Ovary (tissue), 7 donors: ENCODE measurements at regions not wholly inside any gene's neighbourhood (a gene's known extent, or its start where the extent isn't known, plus 50 kb on each side); places are given as distances from the start of the nearest gene placed in this dataset.
"Not testable (repeated sequence)": the region's sequence is repeated elsewhere in the genome, so short reads cannot be mapped to it uniquely, and the experiment has no call there.

Source experiments
- DNase-seq, 5 donors: peaks; one replicate each; pipeline ENCODE4 v3.0.0-alpha.2; 2019 to 2020
- H3K27ac ChIP-seq, 2 donors: fragments of 200-600 bp; one replicate each; pipeline versions ENCODE4 v1.5.1 to v1.8.0; 2019 to 2022
- H3K27me3 ChIP-seq: fragments of 200-600 bp; one replicate; pipeline ENCODE4 v1.8.0; 2022
- H3K36me3 ChIP-seq: fragments of 200-600 bp; sonication (generic); one replicate; pipeline ENCODE4 v1.5.1; 2019
- H3K4me1 ChIP-seq: one replicate; pipeline ENCODE4 v1.8.1; 2013; ENCODE audit warnings: mild to moderate bottlenecking, moderate library complexity; ENCODE audit not compliant: insufficient read depth
- H3K4me3 ChIP-seq: fragments of 200-600 bp; sonication (generic); one replicate; pipeline ENCODE4 v1.5.1; 2017
- H3K9me3 ChIP-seq, 2 donors: fragments of 200-600 bp in 1 of 2; sonication (generic) in 1 of 2; one replicate each; pipeline versions ENCODE4 v1.5.1 to v1.8.1; 2013 to 2019; ENCODE audit warnings: mild to moderate bottlenecking in 1 of 2, moderate library complexity in 1 of 2
- EP300 ChIP-seq: sonication (generic); formaldehyde crosslinking; IDR thresholded peaks from one replicate; pipeline ENCODE4 v1.6.1; 2017; ENCODE audit warnings: antibody characterized with exemption
- POLR2A ChIP-seq: fragments of 450-650 bp; IDR thresholded peaks from one replicate; pipeline ENCODE4 v1.6.1; 2017; ENCODE audit warnings: antibody characterized with exemption, mild to moderate bottlenecking, moderate library complexity
- WGBS, 3 donors: extraction: QIAGEN DNeasy Blood & Tissue Kit in 1 of 3; methylation state at CpG; one replicate each; pipeline versions ENCODE4 v1.1.5 to v1.1.7; 2013 to 2017; 5-methylcytosine and 5-hydroxymethylcytosine counted together
- intact Hi-C, 4 donors: fragments of 100-400 bp; cut with DNase I; formaldehyde crosslinking; loops; one replicate each; pipeline versions ENCODE4 v1.11.0 to v1.15.1; 2022 to 2023
- TF ChIP-seq, protein P1 (sequence below), 3 donors: fragments of 450-650 bp in 2 of 3; fragments of 200-600 bp in 1 of 3; IDR thresholded peaks; one replicate each; pipeline versions ENCODE4 v1.5.1 to v1.8.0; 2016 to 2022; ENCODE audit warnings: antibody characterized with exemption in 3 of 3, mild to moderate bottlenecking in 1 of 3
- donor health status: DM: no; HTN: no; CAD: no; lungs with moderate emphysema.
- donor health status: DM: no; HTN: no; CAD: no.
- donor health status: Bipolar disorder and iron deficiency.
- donor health status: DM: no; HTN: no; CAD: no.
- donor health status: DM: yes; HTN: yes; CAD: no.

DNA sequence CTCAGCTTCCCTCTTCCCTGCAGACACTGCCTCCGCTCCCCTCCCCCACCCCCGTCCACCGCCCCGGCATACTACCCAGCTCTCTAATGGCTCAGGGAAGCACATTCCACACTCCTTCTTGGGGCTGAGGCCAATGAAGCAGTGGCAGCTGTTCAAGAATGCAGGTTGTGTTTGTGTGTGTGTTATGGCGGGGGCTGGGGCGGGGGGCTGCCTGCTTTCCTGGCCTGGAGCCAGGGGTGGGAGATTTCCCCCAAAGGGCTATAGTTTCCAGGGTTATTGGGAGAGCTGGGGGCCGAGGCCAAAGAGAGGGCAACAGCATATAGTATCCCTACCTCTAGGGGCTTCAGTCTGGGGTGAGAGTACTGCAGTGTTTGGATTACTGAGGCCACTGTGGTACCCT is 149.4 kb downstream of the EFNB1 start:
- DNase-seq: peak in 4 of 5 donors; percentile 44 to 68 (median 46)
- TF ChIP-seq POLR2A: no peak
- no peak for TF ChIP-seq EP300
- TF ChIP-seq, protein P1, sequence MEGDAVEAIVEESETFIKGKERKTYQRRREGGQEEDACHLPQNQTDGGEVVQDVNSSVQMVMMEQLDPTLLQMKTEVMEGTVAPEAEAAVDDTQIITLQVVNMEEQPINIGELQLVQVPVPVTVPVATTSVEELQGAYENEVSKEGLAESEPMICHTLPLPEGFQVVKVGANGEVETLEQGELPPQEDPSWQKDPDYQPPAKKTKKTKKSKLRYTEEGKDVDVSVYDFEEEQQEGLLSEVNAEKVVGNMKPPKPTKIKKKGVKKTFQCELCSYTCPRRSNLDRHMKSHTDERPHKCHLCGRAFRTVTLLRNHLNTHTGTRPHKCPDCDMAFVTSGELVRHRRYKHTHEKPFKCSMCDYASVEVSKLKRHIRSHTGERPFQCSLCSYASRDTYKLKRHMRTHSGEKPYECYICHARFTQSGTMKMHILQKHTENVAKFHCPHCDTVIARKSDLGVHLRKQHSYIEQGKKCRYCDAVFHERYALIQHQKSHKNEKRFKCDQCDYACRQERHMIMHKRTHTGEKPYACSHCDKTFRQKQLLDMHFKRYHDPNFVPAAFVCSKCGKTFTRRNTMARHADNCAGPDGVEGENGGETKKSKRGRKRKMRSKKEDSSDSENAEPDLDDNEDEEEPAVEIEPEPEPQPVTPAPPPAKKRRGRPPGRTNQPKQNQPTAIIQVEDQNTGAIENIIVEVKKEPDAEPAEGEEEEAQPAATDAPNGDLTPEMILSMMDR (IDR thresholded peaks at IDR 0.05): no peak
- H3K27me3 ChIP-seq: no peaks in the 10 kb centered on the region
- H3K4me1 ChIP-seq: peaks cover 2% of the 10 kb centered on the region
- intact Hi-C loops: no loop called here
- H3K27ac ChIP-seq: no peak overlapping the region
- WGBS, 3 donors: 20 to 27% (median 25%) methylated on average over 7 of the region's 7 CpGs
- no peaks in the 10 kb centered on the region for H3K9me3 ChIP-seq
- no peak overlapping the region for H3K4me3 ChIP-seq
- H3K36me3 ChIP-seq: no peaks in the 10 kb centered on the region

DNA sequence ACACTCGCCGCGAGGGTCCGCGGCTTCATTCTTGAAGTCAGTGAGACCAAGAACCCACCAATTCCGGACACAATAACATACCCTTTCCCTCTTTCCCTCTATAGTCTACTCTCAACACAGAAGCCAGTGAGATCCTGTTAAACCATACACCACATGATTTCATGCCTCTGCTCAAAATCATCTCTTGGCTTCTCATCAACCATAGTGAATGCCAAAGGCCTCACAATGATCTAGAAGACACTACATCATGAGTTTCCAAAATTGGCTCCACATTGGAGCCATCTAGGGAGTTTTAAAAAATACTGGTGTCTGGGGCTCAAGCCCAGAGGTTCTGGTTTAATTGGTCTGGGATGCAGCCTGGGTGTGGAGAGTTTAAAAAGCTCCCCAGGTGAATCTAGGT is 124.5 kb downstream of the EFNB1 start:
- DNase-seq: no peak
- Histone ChIP-seq H3K27me3 (no peaks in the 10 kb centered on the region), H3K9me3 (peaks cover 0 to 5% of the 10 kb centered on the region in 2 donors), H3K36me3 (no peaks in the 10 kb centered on the region), H3K4me1 (no peaks in the 10 kb centered on the region), H3K4me3 (no peak overlapping the region), H3K27ac (no peak overlapping the region)
- no peak for TF ChIP-seq POLR2A
- TF ChIP-seq, protein P1 (IDR thresholded peaks at IDR 0.05): no peak
- no peak for TF ChIP-seq EP300
- intact Hi-C loops: no loop called here
- WGBS, 3 donors: 91 to 93% (median 93%) methylated on average over 6 of the region's 6 CpGs

- intact Hi-C loops, H3K9me3 ChIP-seq, H3K4me3 ChIP-seq, H3K4me1 ChIP-seq, H3K36me3 ChIP-seq, DNase-seq, H3K27me3 ChIP-seq, H3K27ac ChIP-seq: not testable (repeated sequence)
- WGBS, 3 donors: 86 to 91% (median 91%) methylated on average over 26 to 32 of the region's 32 CpGs
Measured at GRCh38 chrX:68951942-68952619, 123.3 kb downstream of the EFNB1 start.

DNA sequence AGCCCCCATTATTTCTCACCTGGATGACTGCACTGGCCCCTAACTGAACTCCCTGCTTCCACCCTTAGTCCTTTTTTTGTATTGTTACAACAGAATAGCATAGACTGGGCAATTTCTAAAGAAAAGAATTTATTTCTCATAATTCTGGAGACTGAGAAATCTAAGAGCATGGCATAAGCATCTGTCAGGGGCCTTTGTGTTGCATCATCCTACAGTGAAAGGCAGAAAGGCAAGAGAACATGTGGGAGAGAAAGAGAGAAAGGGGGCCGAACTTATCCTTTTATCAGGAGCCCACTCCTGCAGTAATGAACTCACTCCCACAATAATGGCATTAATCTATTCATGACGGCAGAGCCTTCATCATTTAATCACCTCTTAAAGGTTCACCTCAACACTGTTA is 122.1 kb downstream of the EFNB1 start:
- intact Hi-C loops: no loop called here
- H3K27me3 ChIP-seq: no peaks in the 10 kb centered on the region
- TF ChIP-seq POLR2A (no peak), EP300 (no peak)
- TF ChIP-seq, protein P1 (IDR thresholded peaks at IDR 0.05): no peak
- no peak for DNase-seq
- 33 to 64% (median 49%) methylated on average over 2 of the region's 2 CpGs for WGBS, 3 donors
- H3K4me1 ChIP-seq: no peaks in the 10 kb centered on the region
- no peak overlapping the region for H3K27ac ChIP-seq
- no peak overlapping the region for H3K4me3 ChIP-seq
- H3K36me3 ChIP-seq: no peaks in the 10 kb centered on the region
- H3K9me3 ChIP-seq: peaks cover 0 to 5% of the 10 kb centered on the region in 2 donors

- Histone ChIP-seq H3K27me3 (no peaks in the 10 kb centered on the region), H3K4me3 (no peak overlapping the region), H3K36me3 (no peaks in the 10 kb centered on the region), H3K27ac (no peak overlapping the region), H3K4me1 (no peaks in the 10 kb centered on the region), H3K9me3 (no peaks in the 10 kb centered on the region)
- intact Hi-C loops: no loop called here
- WGBS, 3 donors: 75 to 78% (median 75%) methylated on average over 6 of the region's 6 CpGs
- TF ChIP-seq EP300: no peak
- TF ChIP-seq POLR2A: no peak
- no peak for DNase-seq
Measured at GRCh38 chrX:68947882-68948605, 119.2 kb downstream of the EFNB1 start.
